Thymus (tissue), 11 donors: ENCODE measurements at regions not wholly inside any gene's neighbourhood (a gene's known extent, or its start where the extent isn't known, plus 50 kb on each side); places are given as distances from the start of the nearest gene placed in this dataset.

ENCODE experiments used
- DNase-seq, 9 donors: peaks; one replicate each; pipeline ENCODE4 v3.0.0-alpha.2; 2013; ENCODE audit warnings: low spot score in 9 of 9, low read depth in 6 of 9, missing footprints in 1 of 9
- H3K27ac ChIP-seq, 2 donors: one replicate each; pipeline ENCODE4 v1.5.1; 2013; ENCODE audit warnings: control low read depth in 1 of 2, low read depth in 1 of 2, low read length in 1 of 2, mild to moderate bottlenecking in 1 of 2, moderate library complexity in 1 of 2
- H3K27me3 ChIP-seq, 2 donors: one replicate each; pipeline ENCODE4 v1.5.1; 2013; ENCODE audit warnings: low read length in 1 of 2; ENCODE audit not compliant: control insufficient read depth in 2 of 2, insufficient read depth in 1 of 2
- H3K36me3 ChIP-seq, 2 donors: one replicate each; pipeline ENCODE4 v1.5.1; 2013; ENCODE audit warnings: low read length in 1 of 2, mild to moderate bottlenecking in 1 of 2, moderate library complexity in 1 of 2; ENCODE audit not compliant: control insufficient read depth in 2 of 2, insufficient read depth in 2 of 2
- H3K4me1 ChIP-seq, 2 donors: one replicate each; pipeline ENCODE4 v1.5.1; 2013; ENCODE audit warnings: low read length in 2 of 2; ENCODE audit not compliant: control insufficient read depth in 2 of 2, insufficient read depth in 2 of 2
- H3K4me3 ChIP-seq, 2 donors: one replicate each; pipeline ENCODE4 v1.5.1; 2013; ENCODE audit warnings: low read length in 2 of 2, control low read depth in 1 of 2, mild to moderate bottlenecking in 1 of 2
- H3K9me3 ChIP-seq, 2 donors: one replicate each; pipeline ENCODE4 v1.5.1; 2013; ENCODE audit warnings: low read length in 1 of 2, mild to moderate bottlenecking in 1 of 2; ENCODE audit not compliant: control insufficient read depth in 2 of 2, insufficient read depth in 1 of 2
- WGBS: extraction: QIAGEN DNeasy Blood & Tissue Kit; methylation state at CpG from one replicate; pipeline ENCODE4 v1.1.7; 2013; 5-methylcytosine and 5-hydroxymethylcytosine counted together
- donor health status: healthy.

GRCh38 chrX:138938003-138938402 is 226.5 kb upstream of the FGF13 start:
- 86% methylated on average over 1 of the region's 1 CpG for WGBS

GRCh38 chrX:138931212-138931611 is 219.7 kb upstream of the FGF13 start:
- 93% methylated on average over 2 of the region's 2 CpGs for WGBS
- H3K4me3 ChIP-seq, result no peak overlapping the region
- H3K9me3 ChIP-seq, result no peaks in the 10 kb centered on the region
- no peaks in the 10 kb centered on the region for H3K4me1 ChIP-seq
- no peak overlapping the region for H3K27ac ChIP-seq
- H3K27me3 ChIP-seq, result no peaks in the 10 kb centered on the region
- H3K36me3 ChIP-seq, result no peaks in the 10 kb centered on the region
- DNase-seq, result no peak

More at GRCh38 chrX:138938003-138938402, 226.5 kb upstream of the FGF13 start:
- no peaks in the 10 kb centered on the region for H3K4me1 ChIP-seq
- H3K9me3 ChIP-seq, result no peaks in the 10 kb centered on the region
- no peak overlapping the region for H3K27ac ChIP-seq
- H3K36me3 ChIP-seq, result no peaks in the 10 kb centered on the region
- no peak for DNase-seq
- no peak overlapping the region for H3K4me3 ChIP-seq
- no peaks in the 10 kb centered on the region for H3K27me3 ChIP-seq

GRCh38 chrX:138930583-138930945 is 219.0 kb upstream of the FGF13 start:
- Histone ChIP-seq H3K36me3 (no peaks in the 10 kb centered on the region), H3K27ac (no peak overlapping the region), H3K27me3 (no peaks in the 10 kb centered on the region), H3K4me1 (no peaks in the 10 kb centered on the region), H3K9me3 (no peaks in the 10 kb centered on the region), H3K4me3 (no peak overlapping the region)
- 89% methylated on average over 4 of the region's 4 CpGs for WGBS
- no peak for DNase-seq

GRCh38 chrX:138929926-138930582 is 218.5 kb upstream of the FGF13 start:
- H3K9me3 ChIP-seq, result no peaks in the 10 kb centered on the region
- H3K4me1 ChIP-seq, result no peaks in the 10 kb centered on the region
- no peak for DNase-seq
- 80% methylated on average over 4 of the region's 4 CpGs for WGBS
- H3K27ac ChIP-seq, result no peak overlapping the region
- H3K27me3 ChIP-seq, result no peaks in the 10 kb centered on the region
- H3K4me3 ChIP-seq, result no peak overlapping the region
- H3K36me3 ChIP-seq, result no peaks in the 10 kb centered on the region

GRCh38 chrX:138928737-138929459 is 217.4 kb upstream of the FGF13 start:
- H3K36me3 ChIP-seq, result no peaks in the 10 kb centered on the region
- H3K27ac ChIP-seq, result no peak overlapping the region
- H3K9me3 ChIP-seq, result no peaks in the 10 kb centered on the region
- no peaks in the 10 kb centered on the region for H3K4me1 ChIP-seq
- H3K4me3 ChIP-seq, result no peak overlapping the region
- WGBS, result 79% methylated on average over 1 of the region's 1 CpG
- no peak for DNase-seq
- no peaks in the 10 kb centered on the region for H3K27me3 ChIP-seq

GRCh38 chrX:138925330-138925729 is 213.8 kb upstream of the FGF13 start:
- H3K4me3 ChIP-seq, result no peak overlapping the region
- DNase-seq, result no peak
- H3K36me3 ChIP-seq, result no peaks in the 10 kb centered on the region
- no peaks in the 10 kb centered on the region for H3K27me3 ChIP-seq
- H3K4me1 ChIP-seq, result no peaks in the 10 kb centered on the region
- no peak overlapping the region for H3K27ac ChIP-seq
- no peaks in the 10 kb centered on the region for H3K9me3 ChIP-seq
- WGBS, result 60% methylated on average over 3 of the region's 3 CpGs

GRCh38 chrX:138923805-138924204 is 212.3 kb upstream of the FGF13 start:
- H3K27me3 ChIP-seq, result no peaks in the 10 kb centered on the region
- H3K27ac ChIP-seq, result no peak overlapping the region
- H3K4me3 ChIP-seq, result no peak overlapping the region
- no peaks in the 10 kb centered on the region for H3K9me3 ChIP-seq
- H3K36me3 ChIP-seq, result no peaks in the 10 kb centered on the region
- H3K4me1 ChIP-seq, result no peaks in the 10 kb centered on the region
- no peak for DNase-seq

- H3K36me3 ChIP-seq, result no peaks in the 10 kb centered on the region
- no peaks in the 10 kb centered on the region for H3K9me3 ChIP-seq
- WGBS, result 35% methylated on average over 2 of the region's 2 CpGs
- H3K4me1 ChIP-seq, result no peaks in the 10 kb centered on the region
- no peak for DNase-seq
- no peaks in the 10 kb centered on the region for H3K27me3 ChIP-seq
- H3K4me3 ChIP-seq, result no peak overlapping the region
- no peak overlapping the region for H3K27ac ChIP-seq
Measured at GRCh38 chrX:138921031-138921430, 209.5 kb upstream of the FGF13 start.

GRCh38 chrX:138917781-138918180 is 206.3 kb upstream of the FGF13 start:
- Histone ChIP-seq H3K27ac (no peak overlapping the region), H3K4me3 (no peak overlapping the region), H3K9me3 (no peaks in the 10 kb centered on the region), H3K4me1 (no peaks in the 10 kb centered on the region), H3K36me3 (no peaks in the 10 kb centered on the region), H3K27me3 (no peaks in the 10 kb centered on the region)
- 91% methylated on average over 2 of the region's 2 CpGs for WGBS
- no peak for DNase-seq
